ENCODE measurements at regions not wholly inside any gene's neighbourhood (a gene's known extent, or its start where the extent isn't known, plus 50 kb on each side); places are given as distances from the start of the nearest gene placed in this dataset.
"Not testable (repeated sequence)": the region's sequence is repeated elsewhere in the genome, so short reads cannot be mapped to it uniquely, and the experiment has no call there.

- peaks cover 6 to 16% (median 9%) of the 10 kb centered on the region in 4 donors for H3K4me1 ChIP-seq
- TF ChIP-seq POLR2A (IDR thresholded peaks at IDR 0.05) (no peak), EP300 (IDR thresholded peaks at IDR 0.05) (no peak), CTCF (IDR thresholded peaks at IDR 0.05) (no peak), POLR2AphosphoS5 (IDR thresholded peaks at IDR 0.05) (no peak)
- H3K9me3 ChIP-seq = no peaks in the 10 kb centered on the region
- intact Hi-C loops (cut with DNase I; ENCODE audit: low total_unique reads) = no loop called here
- H3K27me3 ChIP-seq = no peaks in the 10 kb centered on the region
- no peak overlapping the region for H3K27ac ChIP-seq
- no peak overlapping the region for H3K4me3 ChIP-seq
- no peak for DNase-seq
- 95 to 97% (median 96%) methylated on average over 9 to 10 of the region's 10 CpGs for WGBS, 5 donors
- H3K36me3 ChIP-seq = no peaks in the 10 kb centered on the region
These were observed 73.1 kb upstream of the MEF2A start for GRCh38 chr15:99492716-99493115.

- no peaks in the 10 kb centered on the region for H3K9me3 ChIP-seq
- no peak overlapping the region for H3K4me3 ChIP-seq
- intact Hi-C loops (cut with DNase I; ENCODE audit: low total_unique reads) = no loop called here
- peaks cover 6 to 16% (median 9%) of the 10 kb centered on the region in 4 donors for H3K4me1 ChIP-seq
- no peak for DNase-seq
- no peaks in the 10 kb centered on the region for H3K36me3 ChIP-seq
- TF ChIP-seq POLR2AphosphoS5 (IDR thresholded peaks at IDR 0.05) (no peak), POLR2A (IDR thresholded peaks at IDR 0.05) (no peak), EP300 (IDR thresholded peaks at IDR 0.05) (no peak), CTCF (IDR thresholded peaks at IDR 0.05) (no peak)
- no peak overlapping the region for H3K27ac ChIP-seq
- 94 to 97% (median 96%) methylated on average over 11 of the region's 11 CpGs for WGBS, 5 donors
- H3K27me3 ChIP-seq = no peaks in the 10 kb centered on the region
These were observed 72.3 kb upstream of the MEF2A start for GRCh38 chr15:99493461-99493860.

- H3K4me3 ChIP-seq; intact Hi-C loops (cut with DNase I; ENCODE audit: low total_unique reads); H3K27ac ChIP-seq; H3K36me3 ChIP-seq; H3K9me3 ChIP-seq; H3K27me3 ChIP-seq; DNase-seq: not testable (repeated sequence)
- 87 to 95% (median 93%) methylated on average over 19 to 40 of the region's 40 CpGs for WGBS, 5 donors
- H3K4me1 ChIP-seq = peaks cover 6 to 16% (median 9%) of the 10 kb centered on the region in 4 donors
These were observed 71.1 kb upstream of the MEF2A start for GRCh38 chr15:99494536-99495233.

- Histone ChIP-seq H3K27me3 (no peaks in the 10 kb centered on the region), H3K9me3 (no peaks in the 10 kb centered on the region), H3K27ac (peak overlapping the region in 3 of 5 donors; percentile 18 to 46 (median 37)), H3K4me1 (peaks cover 6 to 16% (median 9%) of the 10 kb centered on the region in 4 donors), H3K36me3 (no peaks in the 10 kb centered on the region), H3K4me3 (no peak overlapping the region)
- intact Hi-C loops (cut with DNase I; ENCODE audit: low total_unique reads) = no loop called here
- TF ChIP-seq POLR2A (IDR thresholded peaks at IDR 0.05) (no peak), CTCF (IDR thresholded peaks at IDR 0.05) (no peak), POLR2AphosphoS5 (IDR thresholded peaks at IDR 0.05) (no peak), EP300 (IDR thresholded peaks at IDR 0.05) (no peak)
- 36 to 58% (median 39%) methylated on average over 9 to 13 of the region's 13 CpGs for WGBS, 5 donors
- DNase-seq = peak in 1 of 2 donors; percentile 53
These were observed 70.1 kb upstream of the MEF2A start for GRCh38 chr15:99495430-99496301.

Measured in stomach (tissue), 8 donors.